Psoas muscle (tissue), 7 donors: ENCODE measurements at regions not wholly inside any gene's neighbourhood (a gene's known extent, or its start where the extent isn't known, plus 50 kb on each side); places are given as distances from the start of the nearest gene placed in this dataset.

Experiments
- ATAC-seq, 4 donors: fragments of 200-7000 bp; cut with Tn5 transposase; one replicate each; pipeline ENCODE4 v1.9.1; 2020; ENCODE audit warnings: moderate library complexity in 3 of 4, mild to moderate bottlenecking in 2 of 4
- DNase-seq, 2 donors: peaks; one replicate each; pipeline ENCODE4 v3.0.0-alpha.2; 2020
- H3K27ac ChIP-seq: fragments of 200-600 bp; one replicate; pipeline ENCODE4 v1.8.0; 2022
- H3K27me3 ChIP-seq, 3 donors: fragments of 200-600 bp in 1 of 3; one replicate each; pipeline versions ENCODE4 v1.6.1 to v1.8.0; 2013 to 2022; ENCODE audit warnings: low read length in 2 of 3, mild to moderate bottlenecking in 2 of 3, moderate library complexity in 1 of 3; ENCODE audit not compliant: insufficient read depth in 3 of 3
- H3K36me3 ChIP-seq, 2 donors: fragments of 200-600 bp in 1 of 2; one replicate each; pipeline versions ENCODE4 v1.6.1 to v1.8.0; 2013 to 2022; ENCODE audit warnings: low read depth in 1 of 2, mild to moderate bottlenecking in 1 of 2, moderate library complexity in 1 of 2; ENCODE audit not compliant: insufficient read depth in 1 of 2
- H3K4me1 ChIP-seq: fragments of 200-600 bp; one replicate; pipeline ENCODE4 v1.8.0; 2022
- H3K4me3 ChIP-seq: fragments of 200-600 bp; one replicate; pipeline ENCODE4 v1.8.0; 2022; ENCODE audit warnings: mild to moderate bottlenecking
- H3K9me3 ChIP-seq: fragments of 200-600 bp; one replicate; pipeline ENCODE4 v1.8.0; 2022
- WGBS, 3 donors: extraction: QIAGEN DNeasy Blood & Tissue Kit; methylation state at CpG; one replicate each; pipeline versions ENCODE4 v1.1.6 to v1.1.7; 2013; 5-methylcytosine and 5-hydroxymethylcytosine counted together
- intact Hi-C, 2 donors: fragments of 100-400 bp; cut with DNase I; formaldehyde crosslinking; loops; one replicate each; pipeline versions ENCODE4 v1.11.0 to v1.14.2; 2022
- TF ChIP-seq, protein P1 (sequence below): fragments of 200-600 bp; IDR thresholded peaks from one replicate; pipeline ENCODE4 v1.8.0; 2022; ENCODE audit warnings: antibody characterized with exemption
- donor health status: healthy with polysubstance abuse.
- donor health status: DM: no; HTN: no; CAD: no; lungs with moderate emphysema.
- donor health status: Bipolar disorder and iron deficiency.
- donor health status: healthy.
- donor health status: DM: yes; HTN: yes; CAD: no.
- donor health status: DM: no; HTN: no; CAD: no.
- donor health status: DM: yes; HTN: yes; CAD: no.

DNA sequence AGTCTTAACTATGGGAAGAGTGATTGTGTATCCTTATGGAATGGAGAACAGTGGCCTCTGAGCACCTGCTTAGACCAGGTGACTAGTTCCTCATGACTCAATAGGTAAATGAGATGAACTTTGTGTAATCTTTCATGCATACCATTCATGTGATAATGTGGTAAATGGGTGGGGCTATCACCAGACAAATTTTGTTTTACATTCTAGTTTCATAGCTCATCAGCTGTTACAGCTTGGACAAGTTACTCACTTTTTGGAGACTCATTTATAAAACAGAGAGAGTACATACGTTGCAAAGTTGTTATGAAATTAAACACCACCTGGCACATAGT is 103.7 kb upstream of the TGFBR2 start:
- H3K4me1 ChIP-seq, result no peaks in the 10 kb centered on the region
- no peaks in the 10 kb centered on the region for H3K27me3 ChIP-seq
- DNase-seq (no peak), ATAC-seq (no peak)
- TF ChIP-seq, protein P1, sequence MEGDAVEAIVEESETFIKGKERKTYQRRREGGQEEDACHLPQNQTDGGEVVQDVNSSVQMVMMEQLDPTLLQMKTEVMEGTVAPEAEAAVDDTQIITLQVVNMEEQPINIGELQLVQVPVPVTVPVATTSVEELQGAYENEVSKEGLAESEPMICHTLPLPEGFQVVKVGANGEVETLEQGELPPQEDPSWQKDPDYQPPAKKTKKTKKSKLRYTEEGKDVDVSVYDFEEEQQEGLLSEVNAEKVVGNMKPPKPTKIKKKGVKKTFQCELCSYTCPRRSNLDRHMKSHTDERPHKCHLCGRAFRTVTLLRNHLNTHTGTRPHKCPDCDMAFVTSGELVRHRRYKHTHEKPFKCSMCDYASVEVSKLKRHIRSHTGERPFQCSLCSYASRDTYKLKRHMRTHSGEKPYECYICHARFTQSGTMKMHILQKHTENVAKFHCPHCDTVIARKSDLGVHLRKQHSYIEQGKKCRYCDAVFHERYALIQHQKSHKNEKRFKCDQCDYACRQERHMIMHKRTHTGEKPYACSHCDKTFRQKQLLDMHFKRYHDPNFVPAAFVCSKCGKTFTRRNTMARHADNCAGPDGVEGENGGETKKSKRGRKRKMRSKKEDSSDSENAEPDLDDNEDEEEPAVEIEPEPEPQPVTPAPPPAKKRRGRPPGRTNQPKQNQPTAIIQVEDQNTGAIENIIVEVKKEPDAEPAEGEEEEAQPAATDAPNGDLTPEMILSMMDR, result no peak
- 67 to 86% (median 83%) methylated on average over 1 of the region's 1 CpG for WGBS, 3 donors
- no peak overlapping the region for H3K4me3 ChIP-seq
- no peaks in the 10 kb centered on the region for H3K36me3 ChIP-seq
- intact Hi-C loops, result no loop called here
- H3K9me3 ChIP-seq, result no peaks in the 10 kb centered on the region
- H3K27ac ChIP-seq, result no peak overlapping the region

DNA sequence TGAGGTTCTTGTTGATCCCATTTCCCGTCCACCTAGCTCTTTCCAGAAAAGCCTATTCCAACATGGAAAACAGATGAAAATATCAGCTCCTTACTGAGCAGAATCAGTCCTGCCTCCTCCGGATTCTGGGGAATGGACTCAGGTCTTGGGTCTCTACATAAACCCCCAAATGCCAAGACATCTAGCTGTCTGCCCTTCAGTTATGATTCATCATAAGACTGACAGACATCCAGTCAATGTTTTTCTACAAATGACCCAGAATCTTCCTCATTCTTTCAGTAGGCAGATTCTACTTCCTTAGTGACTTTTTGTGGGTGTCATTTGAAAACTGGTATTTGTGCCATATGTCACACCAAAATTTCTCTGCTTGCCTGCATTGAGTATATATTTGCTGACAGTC is 103.0 kb upstream of the TGFBR2 start:
- Histone ChIP-seq H3K4me1 (no peaks in the 10 kb centered on the region), H3K27ac (no peak overlapping the region), H3K9me3 (no peaks in the 10 kb centered on the region), H3K27me3 (no peaks in the 10 kb centered on the region), H3K4me3 (no peak overlapping the region), H3K36me3 (no peaks in the 10 kb centered on the region)
- DNase-seq, result no peak
- TF ChIP-seq, protein P1, result no peak
- no peak for ATAC-seq
- intact Hi-C loops, result no loop called here
- 50 to 97% (median 97%) methylated on average over 2 of the region's 2 CpGs for WGBS, 3 donors

DNA sequence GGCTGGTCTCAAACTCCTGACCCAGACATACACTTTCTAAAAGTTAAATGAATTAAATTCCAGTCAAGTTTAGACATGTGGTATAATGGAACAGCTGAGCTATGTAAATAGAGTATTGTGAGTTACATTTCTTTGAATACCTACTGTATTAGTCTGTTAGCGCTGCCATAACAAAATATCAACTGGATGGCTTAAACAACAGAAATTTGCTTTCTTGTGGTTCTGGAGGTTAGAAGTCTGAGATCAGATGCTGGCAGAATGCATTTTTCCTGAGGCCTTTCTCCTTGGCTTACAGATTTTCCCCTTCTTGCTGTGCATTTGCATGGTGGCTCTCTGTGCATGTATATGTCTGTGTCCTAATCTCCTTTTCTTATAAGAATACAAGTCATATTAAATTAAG is 101.5 kb upstream of the TGFBR2 start:
- Histone ChIP-seq H3K4me3 (no peak overlapping the region), H3K36me3 (no peaks in the 10 kb centered on the region), H3K9me3 (no peaks in the 10 kb centered on the region), H3K27me3 (no peaks in the 10 kb centered on the region), H3K27ac (no peak overlapping the region), H3K4me1 (no peaks in the 10 kb centered on the region)
- TF ChIP-seq, protein P1, result no peak
- no peak for DNase-seq
- intact Hi-C loops, result no loop called here
- WGBS, 3 donors, result 50 to 100% (median 100%) methylated on average over 1 of the region's 1 CpG
- ATAC-seq, result no peak

DNA sequence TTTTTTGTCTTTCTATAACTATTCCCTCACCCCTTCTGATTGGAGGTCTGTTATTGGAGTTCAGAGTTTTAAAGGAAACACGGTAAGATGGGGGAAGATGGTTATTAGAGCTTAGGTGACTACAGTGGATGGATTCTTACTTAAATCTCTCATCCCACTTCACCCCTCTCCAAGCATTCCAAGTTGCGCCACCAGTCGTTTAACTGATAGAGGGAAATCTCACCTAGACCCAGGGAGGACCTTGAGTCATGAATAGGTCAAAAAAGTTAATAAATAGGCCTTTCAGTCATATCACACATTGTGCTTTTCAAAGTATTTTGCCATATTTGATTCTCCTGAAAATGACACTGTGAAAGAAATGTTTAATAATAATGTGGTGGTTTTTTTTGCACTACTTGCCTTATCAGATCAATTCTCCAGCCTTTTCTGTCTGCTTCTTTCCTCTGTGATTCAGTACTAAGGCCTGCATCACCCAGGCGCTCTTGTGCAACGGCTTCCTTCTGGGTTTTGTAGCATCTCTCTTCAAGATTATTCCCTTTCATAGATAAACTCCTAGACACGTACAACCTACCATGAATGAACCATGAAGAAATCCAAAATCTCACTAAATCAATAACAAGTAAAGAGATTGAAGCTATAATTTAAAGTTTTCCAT is 100.4 kb upstream of the TGFBR2 start:
- Histone ChIP-seq H3K4me1 (no peaks in the 10 kb centered on the region), H3K4me3 (no peak overlapping the region), H3K27me3 (no peaks in the 10 kb centered on the region), H3K27ac (no peak overlapping the region), H3K9me3 (no peaks in the 10 kb centered on the region), H3K36me3 (no peaks in the 10 kb centered on the region)
- no peak for ATAC-seq
- intact Hi-C loops, result no loop called here
- TF ChIP-seq, protein P1, result no peak
- DNase-seq, result no peak
- 92 to 96% (median 94%) methylated on average over 6 of the region's 6 CpGs for WGBS, 3 donors

DNA sequence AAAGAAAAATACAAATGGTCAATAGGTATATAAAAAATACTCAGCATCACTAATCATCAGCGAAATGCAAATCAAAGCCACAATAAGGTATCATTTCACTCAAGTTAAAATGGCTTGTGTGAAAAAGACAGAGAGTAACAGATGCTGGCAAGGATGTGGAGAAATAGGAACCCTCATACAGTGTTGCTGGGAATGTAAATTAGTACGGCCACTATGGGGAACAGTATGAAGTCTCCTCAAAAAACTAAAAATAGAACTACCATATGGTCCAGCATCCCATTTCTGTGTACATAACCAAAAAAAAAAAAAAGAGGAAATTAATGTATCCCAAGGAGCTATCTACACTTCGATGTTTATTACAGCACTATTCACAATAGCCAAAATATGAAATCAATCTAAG is 98.1 kb upstream of the TGFBR2 start:
- no peak overlapping the region for H3K4me3 ChIP-seq
- H3K27me3 ChIP-seq, result no peaks in the 10 kb centered on the region
- H3K4me1 ChIP-seq, result no peaks in the 10 kb centered on the region
- no peak for DNase-seq
- intact Hi-C loops, result no loop called here
- H3K9me3 ChIP-seq, result no peaks in the 10 kb centered on the region
- no peak overlapping the region for H3K27ac ChIP-seq
- H3K36me3 ChIP-seq, result no peaks in the 10 kb centered on the region
- no peak for ATAC-seq
- 62 to 74% (median 65%) methylated on average over 3 of the region's 3 CpGs for WGBS, 3 donors
- TF ChIP-seq, protein P1, result no peak
